HEK293 (cell line): ENCODE measurements at regions not wholly inside any gene's neighbourhood (a gene's known extent, or its start where the extent isn't known, plus 50 kb on each side); places are given as distances from the start of the nearest gene placed in this dataset.

ENCODE experiments used
- CTCF ChIA-PET: fragments of 350-600 bp; formaldehyde crosslinking; extraction: SDS; loops from one replicate; lab custom pipeline; 2021; ENCODE audit warnings: antibody characterized with exemption; lab: Yijun Ruan, JAX
- POLR2A ChIA-PET: fragments of 300-600 bp; formaldehyde crosslinking; extraction: SDS; loops from one replicate; lab custom pipeline; 2020; ENCODE audit warnings: antibody characterized with exemption, inconsistent platforms; lab: Yijun Ruan, JAX
- H3K27ac ChIP-seq: fragments of 200-500 bp; sonication (Bioruptor generic); 2 replicates; pipeline ENCODE4 v1.5.1; 2014; ENCODE audit warnings: low read depth, low read length, control low read depth, inconsistent platforms; ENCODE audit errors: extremely low read depth
- H3K36me3 ChIP-seq, 2 experiments: fragments of 200-500 bp in 1 of 2; sonication (Bioruptor generic) in 1 of 2; 1 replicate in 1 of 2; 2 replicates in 1 of 2; pipeline ENCODE4 v1.5.1; 2014 to 2017; ENCODE audit warnings: inconsistent platforms in 2 of 2, low read length in 2 of 2; ENCODE audit not compliant: control insufficient read depth in 2 of 2, insufficient read depth in 1 of 2
- H3K4me1 ChIP-seq: fragments of 200-500 bp; sonication (Bioruptor generic); 2 replicates; pipeline ENCODE4 v1.5.1; 2014; ENCODE audit warnings: mild to moderate bottlenecking, low read length, inconsistent platforms; ENCODE audit not compliant: control insufficient read depth, insufficient read depth
- H3K4me3 ChIP-seq: 2 replicates; pipeline ENCODE4 v1.5.1; 2011; ENCODE audit warnings: low read depth, mild to moderate bottlenecking, control low read depth, low read length, moderate library complexity
- H3K9me3 ChIP-seq: fragments of 200-500 bp; sonication (Bioruptor generic); 2 replicates; pipeline ENCODE4 v1.5.1; 2014; ENCODE audit warnings: low read depth, low read length, inconsistent platforms; ENCODE audit not compliant: control insufficient read depth, insufficient read depth
- KLF1 ChIP-seq: fragments of 450-650 bp; formaldehyde crosslinking; IDR thresholded peaks from 2 replicates; pipeline ENCODE4 v1.5.1; 2016; ENCODE audit warnings: missing biosample characterization, missing genetic modification characterization
- KLF16 ChIP-seq: fragments of 450-650 bp; formaldehyde crosslinking; IDR thresholded peaks from 2 replicates; pipeline ENCODE4 v1.5.1; 2017; ENCODE audit warnings: missing biosample characterization, missing genetic modification characterization
- SP7 ChIP-seq: fragments of 450-650 bp; formaldehyde crosslinking; IDR thresholded peaks from 2 replicates; pipeline ENCODE4 v1.5.1; 2016; ENCODE audit warnings: missing biosample characterization, missing genetic modification characterization
- ZEB2 ChIP-seq: fragments of 450-650 bp; formaldehyde crosslinking; IDR thresholded peaks from 2 replicates; pipeline ENCODE4 v1.5.1; 2016; ENCODE audit warnings: missing biosample characterization, missing genetic modification characterization
- ZIC2 ChIP-seq: fragments of 450-650 bp; formaldehyde crosslinking; IDR thresholded peaks from 2 replicates; pipeline ENCODE4 v1.5.1; 2016; ENCODE audit warnings: missing biosample characterization, missing genetic modification characterization
- ZNF140 ChIP-seq: fragments of 450-650 bp; formaldehyde crosslinking; IDR thresholded peaks from 2 replicates; pipeline ENCODE4 v1.5.1; 2016; ENCODE audit warnings: missing biosample characterization, missing genetic modification characterization
- ZNF169 ChIP-seq: fragments of 450-650 bp; formaldehyde crosslinking; IDR thresholded peaks from 2 replicates; pipeline ENCODE4 v1.5.1; 2016; ENCODE audit warnings: missing biosample characterization, missing genetic modification characterization
- ZNF416 ChIP-seq: fragments of 450-650 bp; formaldehyde crosslinking; IDR thresholded peaks from 2 replicates; pipeline ENCODE4 v1.5.1; 2016; ENCODE audit warnings: missing biosample characterization, missing genetic modification characterization
- ZNF558 ChIP-seq: fragments of 450-650 bp; formaldehyde crosslinking; IDR thresholded peaks from 2 replicates; pipeline ENCODE4 v1.5.1; 2016; ENCODE audit warnings: missing biosample characterization, missing genetic modification characterization
- ZNF571 ChIP-seq: fragments of 450-650 bp; formaldehyde crosslinking; IDR thresholded peaks from 2 replicates; pipeline ENCODE4 v1.5.0; 2017; ENCODE audit warnings: missing biosample characterization, missing genetic modification characterization
- ZNF621 ChIP-seq: fragments of 450-650 bp; formaldehyde crosslinking; IDR thresholded peaks from 2 replicates; pipeline ENCODE4 v1.5.1; 2017; ENCODE audit warnings: missing biosample characterization, missing genetic modification characterization
- TF ChIP-seq, protein P1 (sequence below): fragments of 450-650 bp; formaldehyde crosslinking; IDR thresholded peaks from 2 replicates; pipeline ENCODE4 v1.5.1; 2017; ENCODE audit warnings: missing biosample characterization, mild to moderate bottlenecking, missing genetic modification characterization, moderate library complexity
- TF ChIP-seq, protein P2 (sequence below): fragments of 450-650 bp; formaldehyde crosslinking; IDR thresholded peaks from 2 replicates; pipeline ENCODE4 v1.5.1; 2016; ENCODE audit warnings: missing biosample characterization, missing genetic modification characterization
- TF ChIP-seq, protein P3 (sequence below): fragments of 450-650 bp; formaldehyde crosslinking; IDR thresholded peaks from 2 replicates; pipeline ENCODE4 v1.5.1; 2017; ENCODE audit warnings: missing biosample characterization, missing genetic modification characterization
- TF ChIP-seq, protein P4 (sequence below): fragments of 450-650 bp; formaldehyde crosslinking; IDR thresholded peaks from 2 replicates; pipeline ENCODE4 v1.5.1; 2016; ENCODE audit warnings: missing biosample characterization, missing genetic modification characterization
- TF ChIP-seq, protein P5 (sequence below): fragments of 450-650 bp; IDR thresholded peaks from 2 replicates; pipeline ENCODE4 v1.5.1; 2018; ENCODE audit warnings: missing biosample characterization, missing genetic modification characterization

DNA sequence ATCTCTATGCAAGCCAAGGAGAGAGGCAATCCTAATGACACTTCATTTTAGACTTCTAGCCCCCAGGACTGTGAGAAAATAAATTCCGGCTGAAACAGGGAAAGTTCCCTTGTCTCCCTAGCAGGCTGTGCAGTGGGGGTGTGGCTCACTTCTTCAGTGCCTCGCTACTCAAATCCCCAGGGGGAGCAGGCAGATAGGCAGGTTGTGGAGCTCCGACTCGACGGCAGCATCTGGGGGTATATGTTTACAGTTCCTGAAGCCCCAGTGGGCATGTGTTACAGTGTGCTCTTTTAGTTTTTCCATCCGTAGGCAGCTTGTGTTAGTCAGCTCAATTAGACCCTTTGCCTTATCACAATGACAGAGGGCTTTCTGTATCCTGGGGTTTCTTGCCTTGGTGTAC lies 836.5 kb downstream of the PDCD6IP start:
- Histone ChIP-seq H3K27ac (no peak overlapping the region), H3K4me1 (no peaks in the 10 kb centered on the region), H3K36me3 (no peaks in the 10 kb centered on the region), H3K4me3 (no peak overlapping the region), H3K9me3 (no peaks in the 10 kb centered on the region)
- ChIA-PET CTCF (no interaction called here), POLR2A (no interaction called here)
- no peak for TF ChIP-seq ZNF621
- TF ChIP-seq, protein P1, sequence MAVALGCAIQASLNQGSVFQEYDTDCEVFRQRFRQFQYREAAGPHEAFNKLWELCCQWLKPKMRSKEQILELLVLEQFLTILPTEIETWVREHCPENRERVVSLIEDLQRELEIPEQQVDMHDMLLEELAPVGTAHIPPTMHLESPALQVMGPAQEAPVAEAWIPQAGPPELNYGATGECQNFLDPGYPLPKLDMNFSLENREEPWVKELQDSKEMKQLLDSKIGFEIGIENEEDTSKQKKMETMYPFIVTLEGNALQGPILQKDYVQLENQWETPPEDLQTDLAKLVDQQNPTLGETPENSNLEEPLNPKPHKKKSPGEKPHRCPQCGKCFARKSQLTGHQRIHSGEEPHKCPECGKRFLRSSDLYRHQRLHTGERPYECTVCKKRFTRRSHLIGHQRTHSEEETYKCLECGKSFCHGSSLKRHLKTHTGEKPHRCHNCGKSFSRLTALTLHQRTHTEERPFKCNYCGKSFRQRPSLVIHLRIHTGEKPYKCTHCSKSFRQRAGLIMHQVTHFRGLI (tag by site-specific recombination): no peak
- no peak for TF ChIP-seq KLF1 (tag by site-specific recombination)
- no peak for TF ChIP-seq ZNF571 (tag by site-specific recombination)

DNA sequence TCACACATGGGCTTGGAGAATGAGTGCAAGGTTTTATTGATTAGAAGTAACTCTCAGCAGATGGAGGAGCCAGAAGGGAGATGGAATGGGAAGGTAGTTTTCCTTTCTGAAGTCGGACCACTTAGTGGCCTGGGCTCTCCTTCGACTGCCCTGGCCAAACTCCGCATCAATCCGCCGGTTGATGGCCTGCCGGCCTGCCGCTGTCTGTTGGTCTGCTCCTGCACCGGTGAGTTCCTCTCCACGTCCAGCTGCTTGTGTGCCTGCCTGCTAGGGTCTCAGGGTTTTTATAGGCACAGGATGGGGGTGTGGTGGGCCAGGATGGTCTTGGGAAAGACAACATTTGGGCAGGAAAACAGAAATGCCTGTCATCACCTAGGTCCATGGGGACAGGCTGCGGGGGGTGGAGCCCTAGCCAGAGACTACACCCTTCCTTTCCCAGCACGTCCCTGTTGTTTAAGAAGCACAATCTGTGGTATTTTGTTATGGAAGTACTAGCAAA lies 837.0 kb downstream of the PDCD6IP start:
- no peak overlapping the region for H3K27ac ChIP-seq
- CTCF ChIA-PET: no interaction called here
- H3K4me1 ChIP-seq: no peaks in the 10 kb centered on the region
- no peak overlapping the region for H3K4me3 ChIP-seq
- TF ChIP-seq, protein P2, sequence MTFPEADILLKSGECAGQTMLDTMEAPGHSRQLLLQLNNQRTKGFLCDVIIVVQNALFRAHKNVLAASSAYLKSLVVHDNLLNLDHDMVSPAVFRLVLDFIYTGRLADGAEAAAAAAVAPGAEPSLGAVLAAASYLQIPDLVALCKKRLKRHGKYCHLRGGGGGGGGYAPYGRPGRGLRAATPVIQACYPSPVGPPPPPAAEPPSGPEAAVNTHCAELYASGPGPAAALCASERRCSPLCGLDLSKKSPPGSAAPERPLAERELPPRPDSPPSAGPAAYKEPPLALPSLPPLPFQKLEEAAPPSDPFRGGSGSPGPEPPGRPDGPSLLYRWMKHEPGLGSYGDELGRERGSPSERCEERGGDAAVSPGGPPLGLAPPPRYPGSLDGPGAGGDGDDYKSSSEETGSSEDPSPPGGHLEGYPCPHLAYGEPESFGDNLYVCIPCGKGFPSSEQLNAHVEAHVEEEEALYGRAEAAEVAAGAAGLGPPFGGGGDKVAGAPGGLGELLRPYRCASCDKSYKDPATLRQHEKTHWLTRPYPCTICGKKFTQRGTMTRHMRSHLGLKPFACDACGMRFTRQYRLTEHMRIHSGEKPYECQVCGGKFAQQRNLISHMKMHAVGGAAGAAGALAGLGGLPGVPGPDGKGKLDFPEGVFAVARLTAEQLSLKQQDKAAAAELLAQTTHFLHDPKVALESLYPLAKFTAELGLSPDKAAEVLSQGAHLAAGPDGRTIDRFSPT (tag by site-specific recombination): no peak
- TF ChIP-seq ZNF558 (tag by site-specific recombination) (no peak), SP7 (tag by site-specific recombination) (no peak), ZNF416 (tag by site-specific recombination) (no peak), ZNF140 (tag by site-specific recombination) (no peak), ZIC2 (no peak), ZEB2 (tag by site-specific recombination) (no peak), ZNF169 (tag by site-specific recombination) (no peak), KLF16 (tag by site-specific recombination) (no peak)
- TF ChIP-seq, protein P3, sequence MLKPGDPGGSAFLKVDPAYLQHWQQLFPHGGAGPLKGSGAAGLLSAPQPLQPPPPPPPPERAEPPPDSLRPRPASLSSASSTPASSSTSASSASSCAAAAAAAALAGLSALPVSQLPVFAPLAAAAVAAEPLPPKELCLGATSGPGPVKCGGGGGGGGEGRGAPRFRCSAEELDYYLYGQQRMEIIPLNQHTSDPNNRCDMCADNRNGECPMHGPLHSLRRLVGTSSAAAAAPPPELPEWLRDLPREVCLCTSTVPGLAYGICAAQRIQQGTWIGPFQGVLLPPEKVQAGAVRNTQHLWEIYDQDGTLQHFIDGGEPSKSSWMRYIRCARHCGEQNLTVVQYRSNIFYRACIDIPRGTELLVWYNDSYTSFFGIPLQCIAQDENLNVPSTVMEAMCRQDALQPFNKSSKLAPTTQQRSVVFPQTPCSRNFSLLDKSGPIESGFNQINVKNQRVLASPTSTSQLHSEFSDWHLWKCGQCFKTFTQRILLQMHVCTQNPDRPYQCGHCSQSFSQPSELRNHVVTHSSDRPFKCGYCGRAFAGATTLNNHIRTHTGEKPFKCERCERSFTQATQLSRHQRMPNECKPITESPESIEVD (tag by site-specific recombination): no peak
- TF ChIP-seq, protein P4, sequence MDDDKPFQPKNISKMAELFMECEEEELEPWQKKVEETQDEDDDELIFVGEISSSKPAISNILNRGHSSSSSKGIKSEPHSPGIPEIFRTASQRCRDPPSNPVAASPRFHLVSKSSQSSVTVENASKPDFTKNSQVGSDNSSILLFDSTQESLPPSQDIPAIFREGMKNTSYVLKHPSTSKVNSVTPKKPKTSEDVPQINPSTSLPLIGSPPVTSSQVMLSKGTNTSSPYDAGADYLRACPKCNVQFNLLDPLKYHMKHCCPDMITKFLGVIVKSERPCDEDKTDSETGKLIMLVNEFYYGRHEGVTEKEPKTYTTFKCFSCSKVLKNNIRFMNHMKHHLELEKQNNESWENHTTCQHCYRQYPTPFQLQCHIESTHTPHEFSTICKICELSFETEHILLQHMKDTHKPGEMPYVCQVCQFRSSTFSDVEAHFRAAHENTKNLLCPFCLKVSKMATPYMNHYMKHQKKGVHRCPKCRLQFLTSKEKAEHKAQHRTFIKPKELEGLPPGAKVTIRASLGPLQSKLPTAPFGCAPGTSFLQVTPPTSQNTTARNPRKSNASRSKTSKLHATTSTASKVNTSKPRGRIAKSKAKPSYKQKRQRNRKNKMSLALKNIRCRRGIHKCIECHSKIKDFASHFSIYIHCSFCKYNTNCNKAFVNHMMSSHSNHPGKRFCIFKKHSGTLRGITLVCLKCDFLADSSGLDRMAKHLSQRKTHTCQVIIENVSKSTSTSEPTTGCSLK: no peak
- TF ChIP-seq, protein P5, sequence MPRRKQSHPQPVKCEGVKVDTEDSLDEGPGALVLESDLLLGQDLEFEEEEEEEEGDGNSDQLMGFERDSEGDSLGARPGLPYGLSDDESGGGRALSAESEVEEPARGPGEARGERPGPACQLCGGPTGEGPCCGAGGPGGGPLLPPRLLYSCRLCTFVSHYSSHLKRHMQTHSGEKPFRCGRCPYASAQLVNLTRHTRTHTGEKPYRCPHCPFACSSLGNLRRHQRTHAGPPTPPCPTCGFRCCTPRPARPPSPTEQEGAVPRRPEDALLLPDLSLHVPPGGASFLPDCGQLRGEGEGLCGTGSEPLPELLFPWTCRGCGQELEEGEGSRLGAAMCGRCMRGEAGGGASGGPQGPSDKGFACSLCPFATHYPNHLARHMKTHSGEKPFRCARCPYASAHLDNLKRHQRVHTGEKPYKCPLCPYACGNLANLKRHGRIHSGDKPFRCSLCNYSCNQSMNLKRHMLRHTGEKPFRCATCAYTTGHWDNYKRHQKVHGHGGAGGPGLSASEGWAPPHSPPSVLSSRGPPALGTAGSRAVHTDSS (tag by site-specific recombination): no peak
- POLR2A ChIA-PET: no interaction called here
- H3K9me3 ChIP-seq: no peaks in the 10 kb centered on the region
- no peaks in the 10 kb centered on the region for H3K36me3 ChIP-seq
